ENCODE measurements at regions not wholly inside any gene's neighbourhood (a gene's known extent, or its start where the extent isn't known, plus 50 kb on each side); places are given as distances from the start of the nearest gene placed in this dataset.

- intact Hi-C loops (cut with DNase I) = no loop called here
- TF ChIP-seq POLR2A (IDR thresholded peaks at IDR 0.05) (no peak), POLR2AphosphoS5 (IDR thresholded peaks at IDR 0.05) (no peak), CTCF (IDR thresholded peaks at IDR 0.05) (no peak)
- Histone ChIP-seq H3K4me3 (no peak overlapping the region), H3K9me3 (no peaks in the 10 kb centered on the region), H3K36me3 (no peaks in the 10 kb centered on the region), H3K4me1 (replicated peaks) (no peaks in the 10 kb centered on the region), H3K27me3 (replicated peaks; ENCODE audit: insufficient read depth) (no peaks in the 10 kb centered on the region), H3K27ac (no peak overlapping the region)
- no peak for DNase-seq (ENCODE audit: low spot score)
- 77% methylated on average over 7 of the region's 7 CpGs for WGBS
These were observed 117.4 kb upstream of the RTL1 start for GRCh38 chr14:101020834-101021370.

- Histone ChIP-seq H3K9me3 (no peaks in the 10 kb centered on the region), H3K36me3 (no peaks in the 10 kb centered on the region), H3K27me3 (replicated peaks; ENCODE audit: insufficient read depth) (no peaks in the 10 kb centered on the region), H3K27ac (no peak overlapping the region), H3K4me3 (no peak overlapping the region), H3K4me1 (replicated peaks) (no peaks in the 10 kb centered on the region)
- 94% methylated on average over 8 of the region's 8 CpGs for WGBS
- no peak for DNase-seq (ENCODE audit: low spot score)
- TF ChIP-seq CTCF (IDR thresholded peaks at IDR 0.05) (no peak), POLR2A (IDR thresholded peaks at IDR 0.05) (no peak), POLR2AphosphoS5 (IDR thresholded peaks at IDR 0.05) (no peak)
- intact Hi-C loops (cut with DNase I) = no loop called here
These were observed 118.6 kb upstream of the RTL1 start for GRCh38 chr14:101022121-101022520.

GRCh38 chr14:101022916-101023435 is 119.5 kb upstream of the RTL1 start:
- TF ChIP-seq CTCF (IDR thresholded peaks at IDR 0.05) (no peak), POLR2AphosphoS5 (IDR thresholded peaks at IDR 0.05) (no peak), POLR2A (IDR thresholded peaks at IDR 0.05) (no peak)

GRCh38 chr14:101024686-101025085 is 121.2 kb upstream of the RTL1 start:
- Histone ChIP-seq H3K27me3 (replicated peaks; ENCODE audit: insufficient read depth) (no peaks in the 10 kb centered on the region), H3K4me3 (no peak overlapping the region), H3K9me3 (no peaks in the 10 kb centered on the region), H3K4me1 (replicated peaks) (no peaks in the 10 kb centered on the region), H3K27ac (no peak overlapping the region), H3K36me3 (no peaks in the 10 kb centered on the region)
- DNase-seq (ENCODE audit: low spot score) = no peak
- TF ChIP-seq CTCF (IDR thresholded peaks at IDR 0.05) (no peak), POLR2AphosphoS5 (IDR thresholded peaks at IDR 0.05) (no peak), POLR2A (IDR thresholded peaks at IDR 0.05) (no peak)
- intact Hi-C loops (cut with DNase I) = no loop called here
- WGBS = 95% methylated on average over 11 of the region's 11 CpGs

More at GRCh38 chr14:101022916-101023435, 119.5 kb upstream of the RTL1 start:
- Histone ChIP-seq H3K4me3 (no peak overlapping the region), H3K4me1 (replicated peaks) (no peaks in the 10 kb centered on the region), H3K27ac (no peak overlapping the region), H3K36me3 (no peaks in the 10 kb centered on the region), H3K27me3 (replicated peaks; ENCODE audit: insufficient read depth) (no peaks in the 10 kb centered on the region), H3K9me3 (no peaks in the 10 kb centered on the region)
- no peak for DNase-seq (ENCODE audit: low spot score)
- 93% methylated on average over 15 of the region's 15 CpGs for WGBS
- intact Hi-C loops (cut with DNase I) = no loop called here

- no peaks in the 10 kb centered on the region for H3K27me3 ChIP-seq (replicated peaks; ENCODE audit: insufficient read depth)
- no peaks in the 10 kb centered on the region for H3K36me3 ChIP-seq
- TF ChIP-seq CTCF (IDR thresholded peaks at IDR 0.05) = no peak
- TF ChIP-seq POLR2A (IDR thresholded peaks at IDR 0.05) = no peak
- TF ChIP-seq POLR2AphosphoS5 (IDR thresholded peaks at IDR 0.05) = no peak
- no peaks in the 10 kb centered on the region for H3K9me3 ChIP-seq
- 95% methylated on average over 8 of the region's 8 CpGs for WGBS
- no peak for DNase-seq (ENCODE audit: low spot score)
- H3K4me3 ChIP-seq = no peak overlapping the region
- no peaks in the 10 kb centered on the region for H3K4me1 ChIP-seq (replicated peaks)
- no peak overlapping the region for H3K27ac ChIP-seq
- intact Hi-C loops (cut with DNase I) = no loop called here
These were observed 121.6 kb upstream of the RTL1 start for GRCh38 chr14:101025131-101025530.

Measured in prostate gland (tissue), 2 donors.